ENCODE measurements at regions not wholly inside any gene's neighbourhood (a gene's known extent, or its start where the extent isn't known, plus 50 kb on each side); places are given as distances from the start of the nearest gene placed in this dataset.

- no peak for TF ChIP-seq CTCF (IDR thresholded peaks at IDR 0.05)
- no peak for TF ChIP-seq POLR2A (IDR thresholded peaks at IDR 0.05)
Observed at GRCh38 chr5:60360355-60360754, 339.6 kb downstream of the DEPDC1B start.
